HG02885 (cell line): ENCODE measurements at regions not wholly inside any gene's neighbourhood (a gene's known extent, or its start where the extent isn't known, plus 50 kb on each side); places are given as distances from the start of the nearest gene placed in this dataset.
"Not testable (repeated sequence)": the region's sequence is repeated elsewhere in the genome, so short reads cannot be mapped to it uniquely, and the experiment has no call there.

Experiments
- ATAC-seq: cut with Tn5 transposase; IDR thresholded peaks from one replicate; pipeline ENCODE4 v1.9.1; 2021; ENCODE audit warnings: mild to moderate bottlenecking; ENCODE audit not compliant: unreplicated experiment, poor library complexity

DNA sequence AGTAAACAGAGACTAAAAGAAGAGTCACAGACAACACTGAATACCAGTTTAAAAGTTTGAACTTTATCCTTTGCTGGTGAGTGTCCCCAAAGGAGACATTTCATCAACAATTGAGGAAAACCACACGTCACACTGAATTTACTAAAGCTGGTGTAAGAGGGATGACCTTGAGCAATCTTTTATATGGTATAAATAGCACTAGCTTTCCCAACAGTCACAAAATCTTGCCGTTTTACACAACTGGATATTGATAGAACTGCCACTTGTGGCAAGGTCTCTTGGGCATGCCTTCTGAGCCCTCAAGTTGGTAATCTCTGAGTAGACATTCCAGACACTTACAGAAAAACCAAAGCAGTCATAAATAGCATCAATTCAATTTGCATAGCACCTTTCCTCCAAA, 311.5 kb upstream of the TARS1 start:
- ATAC-seq = no peak

DNA sequence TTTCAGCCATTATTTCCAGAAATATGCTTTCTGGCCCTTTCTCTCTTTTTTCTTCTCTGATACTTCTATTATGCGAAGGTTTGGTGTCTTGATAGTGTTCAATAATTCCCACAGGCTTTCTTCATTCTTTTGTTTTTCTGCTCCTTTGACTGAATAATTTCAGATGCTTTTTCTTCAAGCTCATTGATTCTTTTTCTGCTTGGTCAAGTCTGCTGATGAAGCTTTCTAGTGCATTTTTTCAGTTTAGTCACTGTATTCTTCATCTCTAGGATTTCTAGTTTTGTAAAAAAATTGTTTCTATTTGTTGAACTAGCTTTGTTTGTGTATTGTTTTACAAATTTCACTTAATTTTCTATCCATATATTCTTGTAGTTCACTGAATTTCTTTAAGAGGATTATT, 304.0 kb upstream of the TARS1 start:
- ATAC-seq = no peak

DNA sequence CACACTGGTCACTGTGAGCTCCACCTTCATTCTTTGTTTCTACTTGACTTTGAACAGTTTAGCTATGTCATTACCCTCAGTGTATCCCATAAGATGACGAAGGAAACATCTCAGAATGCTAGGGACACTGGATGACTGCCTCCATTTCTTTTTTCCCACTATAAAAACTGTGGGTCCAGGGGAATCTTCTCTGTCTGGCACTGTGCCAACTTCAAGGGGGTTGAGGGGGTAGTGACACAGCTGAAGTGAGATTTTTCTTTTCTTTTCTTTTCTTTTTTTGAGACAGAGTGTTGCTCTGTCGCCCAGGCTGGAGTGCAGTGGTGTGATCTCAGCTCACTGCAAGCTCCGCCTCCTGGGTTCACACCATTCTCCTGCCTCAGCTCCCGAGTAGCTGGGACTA, 302.6 kb upstream of the TARS1 start:
- ATAC-seq = not testable (repeated sequence)

DNA sequence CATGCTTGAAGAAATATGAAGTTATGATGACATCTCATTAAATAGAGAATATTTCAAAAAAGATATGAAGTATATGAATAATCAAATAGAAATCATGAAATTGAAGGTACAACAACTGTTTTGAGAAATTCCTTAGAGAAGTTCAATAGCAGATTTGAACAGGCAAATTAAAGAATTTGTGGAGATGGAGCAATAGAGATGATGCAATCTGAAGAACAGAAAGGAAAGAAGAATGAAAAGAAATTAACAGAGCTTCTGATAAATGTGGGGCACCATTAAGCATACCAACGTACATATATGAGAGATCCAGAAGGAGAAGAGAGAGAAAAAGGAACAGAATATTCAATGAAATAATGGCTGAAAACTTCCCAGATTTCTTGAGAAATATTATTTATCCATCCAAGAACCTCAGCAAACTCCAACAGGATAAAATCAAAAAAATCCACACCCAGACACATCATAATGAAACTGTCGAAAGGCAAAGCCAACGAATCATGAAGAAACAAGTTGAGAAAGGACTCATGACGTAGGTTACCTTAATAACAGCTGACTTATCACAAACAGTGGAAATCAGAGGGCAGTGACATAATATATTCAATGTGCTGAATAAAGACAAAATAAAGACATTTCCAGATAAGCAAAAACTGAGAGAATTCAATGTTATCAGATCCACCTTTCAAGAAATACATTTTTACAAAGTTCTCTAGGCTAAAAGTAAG, 297.2 kb upstream of the TARS1 start:
- ATAC-seq = no peak

DNA sequence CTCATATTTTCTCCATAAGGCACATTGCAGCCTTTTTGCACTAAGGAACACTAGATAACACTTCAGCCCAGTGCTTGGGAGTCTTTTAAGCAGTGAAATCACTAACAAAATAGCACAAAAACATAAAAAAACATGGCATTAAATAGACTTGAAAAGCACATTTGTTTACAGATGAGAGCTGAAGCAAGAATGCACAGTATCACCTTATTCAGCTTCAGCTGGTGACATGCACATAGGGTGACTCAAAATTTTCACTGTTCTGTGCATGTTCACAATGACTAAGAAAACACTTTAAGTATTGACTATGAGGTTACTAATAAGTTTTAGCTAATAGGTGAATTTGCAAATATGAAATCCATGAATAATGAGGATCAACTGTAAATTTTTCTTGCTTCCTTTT, 293.9 kb upstream of the TARS1 start:
- no peak for ATAC-seq

DNA sequence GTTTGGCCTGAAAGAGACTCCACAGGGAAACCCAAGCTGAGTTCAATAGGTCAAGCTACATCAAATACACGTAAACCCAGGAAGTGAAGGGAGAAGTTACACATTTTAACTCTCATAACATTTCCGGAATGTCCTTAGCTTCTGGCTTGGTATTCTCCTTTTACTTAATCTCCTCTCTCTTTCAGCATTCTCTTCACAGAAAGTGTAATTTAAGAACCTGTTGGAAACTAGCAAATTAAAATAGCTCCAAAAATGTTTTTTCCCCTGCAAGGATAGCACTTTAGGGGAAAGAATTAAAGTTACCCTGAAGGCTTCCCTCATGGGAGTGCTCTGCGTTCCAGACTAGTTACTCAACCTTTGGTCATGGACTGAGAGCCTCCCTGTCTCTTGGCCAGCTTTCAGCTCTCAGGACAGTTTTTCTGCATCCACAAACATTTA, 292.7 kb upstream of the TARS1 start:
- ATAC-seq = no peak

DNA sequence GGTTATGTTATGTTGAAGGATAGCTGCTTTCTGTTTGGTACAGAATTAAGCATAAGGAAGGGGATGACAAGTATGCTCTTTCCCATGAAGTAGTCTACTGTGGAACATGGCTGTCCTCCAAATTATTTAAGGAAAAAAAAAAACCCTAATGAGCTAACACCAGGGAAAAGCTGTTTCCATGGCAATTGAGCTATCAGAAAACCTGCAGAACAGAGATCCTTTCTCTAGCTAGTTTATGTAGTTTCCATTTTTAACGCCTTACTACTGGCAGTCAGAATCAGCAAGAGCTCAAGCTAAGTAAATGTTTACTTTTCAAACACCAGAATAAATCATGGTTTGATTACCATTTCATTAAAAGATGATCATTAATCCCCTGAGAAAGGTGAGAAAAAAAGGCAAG, 287.4 kb upstream of the TARS1 start:
- no peak for ATAC-seq

DNA sequence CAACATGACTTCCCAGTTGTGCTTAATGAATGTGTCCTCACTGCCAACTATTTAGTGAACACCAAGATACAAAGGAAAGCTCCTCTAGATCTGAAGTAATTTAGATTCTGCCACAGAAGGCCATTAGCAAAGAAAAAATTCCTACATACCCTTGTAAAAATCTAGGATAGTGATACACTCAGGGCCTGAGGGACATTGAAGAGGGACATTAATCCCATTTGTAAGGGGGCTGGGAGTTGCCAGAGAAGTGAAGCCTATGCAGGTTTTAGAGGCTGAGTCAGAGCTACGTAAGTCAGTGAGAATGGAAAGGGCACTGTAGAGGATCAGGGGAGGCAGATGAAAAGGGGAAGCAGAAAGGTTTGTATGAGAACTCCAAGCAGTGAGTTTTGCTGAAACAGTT, 286.9 kb upstream of the TARS1 start:
- no peak for ATAC-seq

DNA sequence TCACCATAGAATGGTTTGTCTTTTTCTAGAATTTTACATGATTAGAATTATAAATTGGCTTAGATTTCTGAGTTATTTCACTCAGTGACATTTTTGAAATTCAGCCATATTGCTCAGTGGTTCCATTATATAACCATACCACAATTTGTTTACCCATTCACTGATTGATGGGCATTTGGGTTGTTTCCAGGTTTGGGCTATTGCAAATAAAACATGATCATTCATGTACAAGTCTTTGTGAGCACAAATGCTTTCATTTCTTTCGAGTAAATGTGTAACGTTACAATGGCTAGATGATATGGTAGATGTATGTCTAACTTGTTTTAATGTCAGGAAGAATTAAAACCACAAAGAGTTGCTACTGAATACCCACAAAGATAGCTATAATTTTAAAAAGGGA, 279.9 kb upstream of the TARS1 start:
- no peak for ATAC-seq

DNA sequence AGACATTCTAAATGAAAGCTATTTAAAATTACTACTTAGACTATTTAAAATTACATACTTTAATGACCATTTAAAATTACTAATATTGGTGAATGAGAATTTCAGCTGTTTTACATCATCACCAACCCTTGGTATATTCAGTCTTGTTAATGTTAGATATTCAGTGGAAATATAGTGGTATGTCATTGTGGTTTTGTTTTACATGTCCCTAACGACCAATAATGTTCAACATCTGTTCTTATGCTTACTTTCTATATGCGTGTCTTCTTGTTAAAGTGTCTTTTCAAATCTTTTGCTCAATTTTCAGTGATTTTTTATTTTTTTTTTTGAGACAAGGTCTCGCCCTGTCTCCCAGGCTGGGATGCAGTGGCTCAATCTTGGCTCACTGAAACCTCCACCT, 279.3 kb upstream of the TARS1 start:
- no peak for ATAC-seq

DNA sequence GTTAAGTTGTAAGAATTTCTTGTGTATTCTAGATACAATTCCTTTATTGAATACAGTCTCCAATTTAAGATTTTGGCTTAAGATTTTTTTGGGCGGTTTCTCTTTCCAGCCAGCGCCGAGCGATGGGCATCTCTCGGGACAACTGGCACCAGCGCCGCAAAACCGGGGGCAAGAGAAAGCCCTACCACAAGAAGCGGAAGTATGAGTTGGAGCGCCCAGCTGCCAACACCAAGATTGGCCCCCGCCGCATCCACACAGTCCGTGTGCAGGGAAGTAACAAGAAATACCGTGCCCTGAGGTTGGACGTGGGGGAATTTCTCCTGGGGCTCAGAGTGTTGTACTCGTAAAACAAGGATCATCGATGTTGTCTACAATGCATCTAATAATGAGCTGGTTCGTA, 278.7 kb upstream of the TARS1 start:
- ATAC-seq = no peak

DNA sequence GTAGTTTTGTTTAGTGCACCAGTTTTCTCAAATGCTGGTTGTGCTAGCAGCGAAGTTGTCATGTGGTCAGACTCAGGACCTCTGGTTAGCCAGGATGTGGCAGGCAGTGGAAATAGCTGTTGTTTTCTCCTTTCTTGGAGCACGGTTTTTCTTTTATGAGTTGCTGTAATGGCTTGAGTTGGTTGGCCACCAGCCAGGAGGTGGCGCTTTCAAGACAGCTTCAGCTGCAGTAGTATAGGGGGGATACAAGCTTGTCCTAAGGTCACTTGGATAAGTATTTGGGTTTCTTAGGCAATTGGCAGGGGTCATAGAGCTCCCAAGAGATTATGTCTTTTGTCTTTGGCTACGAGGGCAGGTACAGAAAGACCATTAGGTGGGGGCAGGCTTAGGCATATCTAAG, 274.2 kb upstream of the TARS1 start:
- no peak for ATAC-seq

DNA sequence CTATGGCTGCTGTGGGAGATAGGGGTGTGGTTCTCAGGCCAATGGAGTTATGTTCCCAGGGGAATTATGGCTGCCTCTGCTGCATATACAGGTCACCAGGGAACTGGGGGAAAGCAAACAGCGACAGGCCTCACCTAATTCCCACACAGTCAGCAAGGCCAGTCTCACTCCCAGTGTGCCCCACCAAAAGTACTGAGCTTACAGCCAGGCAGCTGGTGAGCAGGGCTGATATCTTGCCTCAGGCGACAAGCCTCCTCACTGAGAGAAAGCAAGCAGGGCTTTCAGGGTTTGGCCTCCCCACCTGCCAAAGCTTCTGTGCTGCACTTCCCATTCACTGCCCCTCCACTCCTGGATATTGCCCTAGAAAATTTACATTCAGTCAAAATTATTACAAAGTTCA, 273.8 kb upstream of the TARS1 start:
- ATAC-seq = no peak

DNA sequence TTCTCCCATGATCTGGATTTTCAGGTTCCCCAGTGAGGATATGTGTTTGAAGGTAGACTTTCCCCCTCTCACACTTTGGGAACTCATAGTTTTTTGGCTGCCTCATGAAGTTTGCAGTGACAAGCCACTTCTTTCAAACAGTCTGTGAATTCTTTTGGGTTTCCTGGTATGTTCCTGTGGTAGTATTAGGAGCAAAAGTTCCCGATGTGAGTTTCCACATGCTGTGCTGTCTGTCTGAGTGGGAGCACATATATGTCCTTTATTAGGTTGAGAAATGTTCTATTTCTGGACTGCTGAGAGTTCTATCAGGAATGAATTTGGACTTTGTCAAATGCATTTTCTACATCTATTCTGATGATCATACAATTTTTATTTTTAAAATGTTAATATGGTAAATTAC, 273.2 kb upstream of the TARS1 start:
- no peak for ATAC-seq

DNA sequence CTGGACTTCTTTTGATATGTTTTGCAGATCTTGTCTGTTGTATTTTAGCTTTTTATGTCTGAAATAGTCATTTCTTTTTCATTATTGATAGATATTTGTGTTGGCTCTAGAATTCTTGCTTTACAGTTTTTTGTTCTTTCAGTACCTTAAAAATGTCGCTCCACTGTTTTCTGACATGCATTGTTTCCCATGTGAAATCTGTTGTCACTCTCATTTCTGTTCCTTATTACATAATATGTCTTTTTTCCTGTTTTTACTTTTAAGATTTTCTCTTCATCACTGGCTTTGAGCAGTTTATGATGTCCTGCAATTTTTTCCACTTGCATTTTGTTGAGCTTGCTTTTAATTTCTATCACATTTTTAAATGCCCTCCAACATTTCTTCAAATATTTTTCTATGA, 270.4 kb upstream of the TARS1 start:
- no peak for ATAC-seq

DNA sequence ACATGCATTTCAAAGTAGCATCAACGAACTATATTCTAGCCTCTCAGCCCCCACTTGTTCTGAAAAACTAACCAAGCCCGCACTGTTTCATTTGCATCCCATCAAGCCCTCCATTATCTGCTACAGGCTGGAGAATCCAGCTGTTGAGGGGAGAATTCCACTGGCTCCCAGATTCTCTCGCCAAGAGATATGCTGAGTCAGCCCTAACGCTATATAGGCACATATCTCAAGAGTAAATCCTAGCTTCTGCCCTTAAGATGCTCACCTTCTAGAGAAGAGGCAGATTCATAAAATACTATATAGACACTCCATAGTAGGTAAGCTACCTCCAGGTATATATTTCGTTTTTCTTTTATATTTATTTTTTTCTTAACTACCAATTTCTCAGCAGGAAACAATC, 266.4 kb upstream of the TARS1 start:
- ATAC-seq = no peak

DNA sequence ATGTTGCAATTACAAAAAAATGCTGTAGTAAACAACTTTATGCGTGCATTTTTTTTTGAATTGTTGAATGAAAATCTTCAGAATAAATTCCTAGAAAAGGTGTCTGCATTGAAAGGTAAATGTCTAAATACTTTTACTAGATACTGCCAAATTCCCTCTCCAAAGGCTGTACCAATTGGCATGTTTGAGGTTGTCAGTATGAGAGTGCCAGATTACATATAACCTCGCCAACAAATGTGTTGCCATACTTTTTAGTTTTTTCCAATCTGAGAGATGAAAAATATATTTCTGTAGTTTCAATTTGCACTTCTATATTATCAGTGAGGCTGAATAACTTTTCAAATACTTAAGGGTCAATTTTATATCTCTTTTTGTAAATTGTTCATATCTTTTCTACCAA, 261.5 kb upstream of the TARS1 start:
- no peak for ATAC-seq

DNA sequence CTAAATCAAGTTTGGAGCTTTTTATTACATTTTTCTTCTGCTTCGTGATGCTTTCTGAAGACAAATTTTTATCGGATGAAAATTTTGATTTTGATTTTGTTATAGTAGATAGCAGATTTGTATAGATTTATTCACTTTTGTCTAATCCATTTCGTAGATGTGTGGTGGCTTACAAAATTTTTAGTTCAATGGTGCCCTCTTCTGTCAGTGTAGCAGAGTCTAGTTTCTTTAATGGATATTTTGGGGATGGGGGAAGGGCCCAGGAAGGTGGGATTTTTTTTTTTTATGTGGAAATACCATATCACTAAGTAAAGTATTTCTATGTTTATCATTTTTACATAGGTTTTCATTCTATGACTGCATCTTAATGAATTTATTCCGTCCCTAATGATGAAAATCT, 259.9 kb upstream of the TARS1 start:
- no peak for ATAC-seq

DNA sequence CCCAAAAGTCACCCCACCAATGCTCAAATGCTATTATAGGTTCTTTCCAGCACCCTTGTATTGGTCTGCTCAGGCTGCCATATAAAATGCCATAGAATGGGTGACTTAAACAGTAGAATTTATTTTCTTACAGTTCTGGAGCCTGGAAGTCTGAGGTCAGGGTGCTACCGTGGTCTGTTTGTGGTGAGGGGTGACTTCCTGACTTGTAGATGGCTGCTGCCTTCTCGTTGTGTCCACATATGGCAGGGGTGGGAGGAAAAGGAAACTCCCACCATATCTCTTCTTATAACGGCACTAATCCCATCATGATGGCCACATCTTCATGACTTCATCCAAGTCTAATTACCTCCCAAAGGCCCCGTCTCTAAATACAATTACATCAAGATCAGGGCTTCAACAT, 257.8 kb upstream of the TARS1 start:
- no peak for ATAC-seq

DNA sequence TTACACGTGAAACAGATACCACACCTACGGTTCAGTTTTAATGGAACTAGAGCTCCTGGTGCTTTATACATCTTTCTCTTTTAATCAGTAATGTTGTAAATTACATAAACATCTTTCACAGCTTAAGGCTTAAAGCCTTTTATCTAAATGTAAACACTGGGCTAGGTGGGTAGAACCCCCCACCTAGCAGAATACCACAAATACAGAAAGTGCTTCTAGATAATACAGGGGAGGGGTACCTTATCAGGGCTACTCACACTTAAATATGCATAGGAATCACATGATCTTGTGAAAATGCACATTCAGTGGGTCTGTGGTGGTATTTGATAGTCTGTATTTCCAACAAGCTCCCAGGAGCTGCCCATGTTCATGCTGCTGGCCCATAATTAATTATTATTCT, 256.4 kb upstream of the TARS1 start:
- no peak for ATAC-seq

DNA sequence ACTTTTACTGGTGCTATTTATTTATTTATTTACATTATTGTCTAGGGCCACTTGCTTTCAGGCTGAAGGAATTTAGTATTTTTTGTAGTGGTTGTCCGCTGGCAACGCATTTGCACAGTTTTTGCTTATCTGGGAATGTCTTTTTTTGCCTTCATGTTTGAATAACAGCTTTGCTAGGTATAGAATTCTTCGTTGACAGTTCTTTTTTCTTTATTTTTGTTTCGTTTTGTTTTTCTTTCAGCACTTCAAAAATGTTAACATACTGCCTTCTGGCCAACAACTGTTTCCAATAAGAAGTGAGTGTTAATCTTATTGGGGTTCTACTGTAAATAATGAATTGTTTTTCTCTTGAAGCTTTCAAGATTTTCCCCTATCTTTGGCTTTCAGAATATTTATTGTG, 252.7 kb upstream of the TARS1 start:
- ATAC-seq = no peak

DNA sequence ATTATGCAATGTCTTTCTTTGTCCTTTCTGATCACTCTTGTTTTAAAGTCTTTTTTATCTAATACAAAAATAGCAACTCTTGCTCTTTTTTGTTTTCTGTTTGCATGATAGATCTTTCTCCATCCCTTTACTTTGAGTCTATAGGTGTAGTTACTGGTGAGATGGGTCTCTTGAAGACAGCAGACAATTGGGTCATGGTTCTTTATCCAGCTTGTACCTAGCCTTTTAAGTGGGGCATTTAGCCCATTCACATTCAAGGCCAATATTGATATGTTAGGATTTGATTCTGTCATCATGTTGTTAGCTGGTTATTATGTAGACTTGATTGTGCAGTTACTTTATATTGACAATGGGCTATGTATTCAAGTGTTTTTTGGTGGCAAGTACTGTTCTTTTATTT, 245.9 kb upstream of the TARS1 start:
- ATAC-seq = no peak
